Heart right ventricle (tissue), 16 donors: ENCODE measurements at regions not wholly inside any gene's neighbourhood (a gene's known extent, or its start where the extent isn't known, plus 50 kb on each side); places are given as distances from the start of the nearest gene placed in this dataset.

ENCODE experiments used
- ATAC-seq, 8 donors: fragments of 200-7000 bp; cut with Tn5 transposase; one replicate each; pipeline ENCODE4 v1.9.1; 2020; ENCODE audit warnings: mild to moderate bottlenecking in 8 of 8, moderate library complexity in 8 of 8, moderate number of reproducible peaks in 1 of 8
- DNase-seq, 2 donors: peaks; one replicate each; pipeline ENCODE4 v3.0.0-alpha.2; 2020
- H3K27ac ChIP-seq, 10 donors: fragments of 200-600 bp; sonication (generic) in 2 of 10; one replicate each; pipeline versions ENCODE4 v1.5.0 to v1.8.0; 2020 to 2022; ENCODE audit warnings: mild to moderate bottlenecking in 3 of 10
- H3K27me3 ChIP-seq, 7 donors: fragments of 200-600 bp; one replicate each; pipeline ENCODE4 v1.8.0; 2021 to 2022; ENCODE audit warnings: mild to moderate bottlenecking in 2 of 7
- H3K36me3 ChIP-seq, 9 donors: fragments of 200-600 bp; sonication (generic) in 1 of 9; one replicate each; pipeline versions ENCODE4 v1.5.0 to v1.8.0; 2020 to 2022; ENCODE audit warnings: mild to moderate bottlenecking in 2 of 9
- H3K4me1 ChIP-seq, 9 donors: fragments of 200-600 bp; sonication (generic) in 1 of 9; one replicate each; pipeline versions ENCODE4 v1.5.0 to v1.8.0; 2020 to 2022; ENCODE audit warnings: mild to moderate bottlenecking in 4 of 9
- H3K4me3 ChIP-seq, 10 donors: fragments of 200-600 bp; sonication (generic) in 2 of 10; one replicate each; pipeline versions ENCODE4 v1.5.0 to v1.8.0; 2020 to 2022; ENCODE audit warnings: mild to moderate bottlenecking in 7 of 10, moderate library complexity in 2 of 10
- H3K9me3 ChIP-seq, 11 donors: fragments of 200-600 bp in 10 of 11; sonication (generic) in 2 of 11; one replicate each; pipeline versions ENCODE4 v1.5.0 to v1.8.0; 2013 to 2022; ENCODE audit warnings: mild to moderate bottlenecking in 2 of 11, control low read depth in 1 of 11, moderate library complexity in 1 of 11
- CTCF ChIP-seq, 9 donors: fragments of 200-600 bp; sonication (generic) in 2 of 9; IDR thresholded peaks; one replicate each; pipeline versions ENCODE4 v1.5.0 to v1.8.0; 2021 to 2022; ENCODE audit warnings: antibody characterized with exemption in 9 of 9, mild to moderate bottlenecking in 5 of 9, moderate library complexity in 1 of 9
- WGBS, 2 donors: extraction: QIAGEN DNeasy Blood & Tissue Kit; methylation state at CpG; one replicate each; pipeline ENCODE4 v1.1.7; 2013; ENCODE audit warnings: inconsistent platforms in 1 of 2; 5-methylcytosine and 5-hydroxymethylcytosine counted together
- intact Hi-C, 10 donors: fragments of 100-400 bp; cut with DNase I; formaldehyde crosslinking; loops; one replicate each; pipeline versions ENCODE4 v1.11.1 to v1.14.2; 2022
- donor health status: Arrhythmogenic right ventricular cardiomyopathy.
- donor health status: ischemic (EF 13 %, LVEDD 7.1; RV severe dilation, severe dysfunction).
- donor health status: healthy with polysubstance abuse.
- donor health status: DM: no; HTN: yes; CAD: no.
- donor health status: DM: no; HTN: no; CAD: no.
- donor health status: ischemic (EF 25% LVEDD 6.9; RV normal size, moderate dysfunction).
- donor health status: ischemic (EF 25% LVEDD 5.7; RV mildly dilated, moderate dysfunction).
- donor health status: healthy.
- donor health status: DM: yes; HTN: yes; CAD: no.
- donor health status: Ischemic cardiomyopathy.
- donor health status: ischemic (EF 35%, LVEDD 5.7; RV mildly dilated, moderate dysfunction).
- donor health status: nonischemic (EF 11% LVEDD 7.7; RV severe dilation, severe dysfunction).
- donor health status: DM: yes; HTN: yes; CAD: no.
- donor health status: PGD.
- donor health status: ischemic (EF 29% LVEDD 5.4; RV normal size, mild dysfunction).
- donor health status: nonischemic (EF 23%, LVEDD 6.1; RV moderate dilation, normal function).

- no peak for ATAC-seq
- H3K9me3 ChIP-seq = peaks cover 0 to 20% (median 0%) of the 10 kb centered on the region in 11 donors
- WGBS, 2 donors = 68 to 74% methylated on average over 4 of the region's 4 CpGs
- no peaks in the 10 kb centered on the region for H3K27me3 ChIP-seq
- TF ChIP-seq CTCF (IDR thresholded peaks at IDR 0.05) = no peak
- no peak for DNase-seq
- H3K27ac ChIP-seq = no peak overlapping the region
- no peaks in the 10 kb centered on the region for H3K4me1 ChIP-seq
- no peak overlapping the region for H3K4me3 ChIP-seq
- H3K36me3 ChIP-seq = no peaks in the 10 kb centered on the region
- intact Hi-C loops = no loop called here
Observed at GRCh38 chr10:54909165-54909564, 108.1 kb upstream of the PCDH15 start.

DNA sequence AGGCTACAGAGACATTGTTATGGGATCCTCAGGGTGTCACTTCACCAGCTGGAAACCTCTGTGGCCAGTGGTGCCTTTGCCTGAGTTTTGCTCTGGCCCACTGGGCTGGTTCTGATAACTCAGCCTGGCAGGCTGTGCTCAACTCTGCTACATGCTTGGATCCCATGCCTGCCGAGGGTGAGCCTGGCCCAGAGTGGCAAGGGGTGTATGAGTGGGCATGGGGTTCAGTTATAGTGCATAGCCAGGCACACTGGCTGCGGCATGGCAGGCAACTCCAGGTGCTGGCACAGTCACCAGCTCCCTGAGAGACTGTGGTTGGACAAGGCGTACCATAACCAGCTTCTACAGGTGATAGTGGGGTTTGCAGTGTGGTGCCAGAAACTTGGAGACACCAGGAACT lies 107.0 kb upstream of the PCDH15 start:
- Histone ChIP-seq H3K4me1 (no peaks in the 10 kb centered on the region), H3K4me3 (no peak overlapping the region), H3K9me3 (peaks cover 0 to 9% (median 0%) of the 10 kb centered on the region in 11 donors), H3K27ac (no peak overlapping the region), H3K36me3 (no peaks in the 10 kb centered on the region), H3K27me3 (no peaks in the 10 kb centered on the region)
- no peak for TF ChIP-seq CTCF (IDR thresholded peaks at IDR 0.05)
- ATAC-seq (no peak), DNase-seq (no peak)
- WGBS, 2 donors = 85% methylated on average over 3 of the region's 3 CpGs
- intact Hi-C loops = no loop called here

- Histone ChIP-seq H3K36me3 (no peaks in the 10 kb centered on the region), H3K27me3 (no peaks in the 10 kb centered on the region)
- TF ChIP-seq CTCF (IDR thresholded peaks at IDR 0.05) = no peak
Observed at GRCh38 chr10:54906940-54907339, 105.9 kb upstream of the PCDH15 start.

DNA sequence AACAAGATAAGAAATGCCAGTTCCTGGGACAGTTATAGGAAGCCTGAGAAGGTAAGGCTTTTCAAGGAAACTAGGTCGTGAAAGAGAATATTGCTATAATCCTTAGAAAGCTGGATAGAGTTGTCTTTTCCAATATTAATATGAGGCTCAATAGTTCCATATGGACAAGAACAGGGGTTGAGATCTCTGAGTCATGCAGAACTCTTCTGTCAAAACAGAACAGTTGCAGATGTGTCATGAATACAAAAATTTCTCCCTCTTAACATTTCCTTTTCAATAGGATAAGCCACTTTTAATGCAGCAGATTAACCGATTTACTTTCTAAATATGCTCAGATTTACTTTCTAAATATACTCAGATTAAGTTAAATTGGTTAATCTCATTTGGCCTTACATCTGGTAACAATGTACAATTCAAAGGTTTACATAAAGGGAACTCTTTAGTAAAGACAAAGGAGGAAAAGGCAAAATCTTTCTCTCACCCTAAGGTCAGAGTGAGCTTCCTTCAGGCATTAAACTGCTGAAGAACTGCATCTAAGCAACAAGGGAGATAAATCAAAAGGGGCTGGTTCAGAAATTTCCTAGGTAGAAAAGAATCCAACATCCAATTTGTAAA lies 104.7 kb upstream of the PCDH15 start:
- intact Hi-C loops = no loop called here
- Histone ChIP-seq H3K4me3 (no peak overlapping the region), H3K27ac (no peak overlapping the region), H3K4me1 (no peaks in the 10 kb centered on the region), H3K36me3 (no peaks in the 10 kb centered on the region), H3K9me3 (no peaks in the 10 kb centered on the region), H3K27me3 (no peaks in the 10 kb centered on the region)
- DNase-seq (no peak), ATAC-seq (no peak)
- 76% methylated on average over 2 of the region's 2 CpGs for WGBS, 2 donors
- TF ChIP-seq CTCF (IDR thresholded peaks at IDR 0.05) = no peak

More at GRCh38 chr10:54906940-54907339, 105.9 kb upstream of the PCDH15 start:
- intact Hi-C loops = no loop called here
- DNase-seq (no peak), ATAC-seq (no peak)
- Histone ChIP-seq H3K4me1 (no peaks in the 10 kb centered on the region), H3K27ac (no peak overlapping the region), H3K9me3 (no peaks in the 10 kb centered on the region), H3K4me3 (no peak overlapping the region)
